Stimulated activated memory B cell treated with anti-CD40 and anti-IgM and Interleukin-4, amounts not matched to agents 10 μg/mL and 1 μg/mL and 100 μg/mL, for 72 hours (primary cell): ENCODE measurements at regions not wholly inside any gene's neighbourhood (a gene's known extent, or its start where the extent isn't known, plus 50 kb on each side); places are given as distances from the start of the nearest gene placed in this dataset.
A peak's percentile ranks its signal among the peaks of the same experiment; 100 is the strongest.
"Not testable (repeated sequence)": the region's sequence is repeated elsewhere in the genome, so short reads cannot be mapped to it uniquely, and the experiment has no call there.

Experiments used
- ATAC-seq: fragments of 150-1000 bp; cut with Tn5 transposase; 2 replicates; pipeline ENCODE4 v1.10.0; 2021
- H3K27ac Mint-ChIP-seq: one replicate; pipeline ENCODE4 v1.8.0; 2022; ENCODE audit warnings: mild to moderate bottlenecking, mixed read lengths
- H3K27me3 Mint-ChIP-seq: one replicate; pipeline ENCODE4 v1.8.0; 2022; ENCODE audit warnings: mixed read lengths
- H3K36me3 Mint-ChIP-seq: one replicate; pipeline ENCODE4 v1.8.0; 2022; ENCODE audit warnings: mixed read lengths
- H3K4me1 Mint-ChIP-seq: one replicate; pipeline ENCODE4 v1.8.0; 2022; ENCODE audit warnings: mixed read lengths
- H3K4me3 Mint-ChIP-seq: one replicate; pipeline ENCODE4 v1.8.0; 2022; ENCODE audit warnings: mild to moderate bottlenecking, moderate library complexity, mixed read lengths
- H3K9me3 Mint-ChIP-seq: one replicate; pipeline ENCODE4 v1.8.0; 2022; ENCODE audit warnings: mixed read lengths

GRCh38 chr2:173511357-173511756, 156.7 kb downstream of the CDCA7 start:
- no peaks in the 10 kb centered on the region for H3K4me1 Mint-ChIP-seq
- no peak overlapping the region for H3K27ac Mint-ChIP-seq
- no peak overlapping the region for H3K4me3 Mint-ChIP-seq
- ATAC-seq = no peak
- peaks cover 4% of the 10 kb centered on the region for H3K9me3 Mint-ChIP-seq
- no peaks in the 10 kb centered on the region for H3K36me3 Mint-ChIP-seq
- peaks cover 16% of the 10 kb centered on the region for H3K27me3 Mint-ChIP-seq

- no peak overlapping the region for H3K27ac Mint-ChIP-seq
- no peak for ATAC-seq
Observed at GRCh38 chr2:173511942-173512341, 157.3 kb downstream of the CDCA7 start.

GRCh38 chr2:173513107-173513727, 158.5 kb downstream of the CDCA7 start:
- Mint-ChIP-seq H3K9me3 (peaks cover 11% of the 10 kb centered on the region), H3K4me1 (no peaks in the 10 kb centered on the region), H3K27ac (no peak overlapping the region), H3K36me3 (no peaks in the 10 kb centered on the region), H3K4me3 (no peak overlapping the region), H3K27me3 (peaks cover 5% of the 10 kb centered on the region)
- no peak for ATAC-seq

More at GRCh38 chr2:173511942-173512341, 157.3 kb downstream of the CDCA7 start:
- Mint-ChIP-seq H3K36me3 (no peaks in the 10 kb centered on the region), H3K4me1 (no peaks in the 10 kb centered on the region), H3K4me3 (no peak overlapping the region), H3K9me3 (peaks cover 4% of the 10 kb centered on the region), H3K27me3 (peaks cover 16% of the 10 kb centered on the region)

- H3K27me3 Mint-ChIP-seq = peaks cover 14% of the 10 kb centered on the region
- no peaks in the 10 kb centered on the region for H3K4me1 Mint-ChIP-seq
- H3K4me3 Mint-ChIP-seq = no peak overlapping the region
- no peak overlapping the region for H3K27ac Mint-ChIP-seq
- H3K36me3 Mint-ChIP-seq = no peaks in the 10 kb centered on the region
- peaks cover 10% of the 10 kb centered on the region for H3K9me3 Mint-ChIP-seq
- ATAC-seq = no peak
Observed at GRCh38 chr2:173520918-173521317, 166.2 kb downstream of the CDCA7 start.

GRCh38 chr2:173521450-173522192, 166.9 kb downstream of the CDCA7 start:
- H3K36me3 Mint-ChIP-seq = no peaks in the 10 kb centered on the region
- no peak overlapping the region for H3K27ac Mint-ChIP-seq
- H3K27me3 Mint-ChIP-seq = peaks cover 14% of the 10 kb centered on the region
- H3K9me3 Mint-ChIP-seq = peaks cover 12% of the 10 kb centered on the region
- no peaks in the 10 kb centered on the region for H3K4me1 Mint-ChIP-seq
- H3K4me3 Mint-ChIP-seq = no peak overlapping the region
- ATAC-seq = peak; percentile 51

GRCh38 chr2:173523497-173523896, 168.8 kb downstream of the CDCA7 start:
- H3K4me1 Mint-ChIP-seq = no peaks in the 10 kb centered on the region
- H3K4me3 Mint-ChIP-seq = no peak overlapping the region
- peaks cover 14% of the 10 kb centered on the region for H3K27me3 Mint-ChIP-seq
- peaks cover 5% of the 10 kb centered on the region for H3K9me3 Mint-ChIP-seq
- H3K36me3 Mint-ChIP-seq = no peaks in the 10 kb centered on the region
- no peak for ATAC-seq
- H3K27ac Mint-ChIP-seq = no peak overlapping the region

GRCh38 chr2:173524256-173524955, 169.7 kb downstream of the CDCA7 start:
- Mint-ChIP-seq H3K4me1 (no peaks in the 10 kb centered on the region), H3K27me3 (peaks cover 14% of the 10 kb centered on the region), H3K27ac (no peak overlapping the region), H3K9me3 (peaks cover 2% of the 10 kb centered on the region), H3K36me3 (no peaks in the 10 kb centered on the region), H3K4me3 (no peak overlapping the region)
- no peak for ATAC-seq

- ATAC-seq, H3K36me3 Mint-ChIP-seq, H3K9me3 Mint-ChIP-seq, H3K4me1 Mint-ChIP-seq, H3K27ac Mint-ChIP-seq, H3K4me3 Mint-ChIP-seq: not testable (repeated sequence)
- H3K27me3 Mint-ChIP-seq = peaks cover 40% of the 10 kb centered on the region
Observed at GRCh38 chr2:173532732-173533531, 178.3 kb downstream of the CDCA7 start.

GRCh38 chr2:173537694-173538093, 183.0 kb downstream of the CDCA7 start:
- Mint-ChIP-seq H3K27ac (no peak overlapping the region), H3K4me1 (no peaks in the 10 kb centered on the region), H3K9me3 (peaks cover 7% of the 10 kb centered on the region), H3K36me3 (no peaks in the 10 kb centered on the region), H3K27me3 (peaks cover 40% of the 10 kb centered on the region), H3K4me3 (no peak overlapping the region)
- ATAC-seq = peak; percentile 34

GRCh38 chr2:173539615-173540014, 184.9 kb downstream of the CDCA7 start:
- no peaks in the 10 kb centered on the region for H3K36me3 Mint-ChIP-seq
- ATAC-seq = no peak
- no peak overlapping the region for H3K4me3 Mint-ChIP-seq
- H3K27me3 Mint-ChIP-seq = peaks cover 24% of the 10 kb centered on the region
- peaks cover 5% of the 10 kb centered on the region for H3K9me3 Mint-ChIP-seq
- no peak overlapping the region for H3K27ac Mint-ChIP-seq
- H3K4me1 Mint-ChIP-seq = no peaks in the 10 kb centered on the region

- ATAC-seq = no peak
- no peaks in the 10 kb centered on the region for H3K36me3 Mint-ChIP-seq
- no peak overlapping the region for H3K4me3 Mint-ChIP-seq
- peaks cover 10% of the 10 kb centered on the region for H3K27me3 Mint-ChIP-seq
- H3K27ac Mint-ChIP-seq = no peak overlapping the region
- H3K4me1 Mint-ChIP-seq = no peaks in the 10 kb centered on the region
- no peaks in the 10 kb centered on the region for H3K9me3 Mint-ChIP-seq
Observed at GRCh38 chr2:173544641-173545363, 190.1 kb downstream of the CDCA7 start.

- Mint-ChIP-seq H3K4me1 (no peaks in the 10 kb centered on the region), H3K9me3 (no peaks in the 10 kb centered on the region), H3K27me3 (peaks cover 15% of the 10 kb centered on the region), H3K27ac (no peak overlapping the region), H3K4me3 (no peak overlapping the region), H3K36me3 (no peaks in the 10 kb centered on the region)
- no peak for ATAC-seq
Observed at GRCh38 chr2:173545364-173545763, 190.7 kb downstream of the CDCA7 start.

GRCh38 chr2:173547499-173547898, 192.8 kb downstream of the CDCA7 start:
- H3K36me3 Mint-ChIP-seq = no peaks in the 10 kb centered on the region
- H3K4me3 Mint-ChIP-seq = no peak overlapping the region
- peaks cover 33% of the 10 kb centered on the region for H3K27me3 Mint-ChIP-seq
- ATAC-seq = no peak
- H3K4me1 Mint-ChIP-seq = no peaks in the 10 kb centered on the region
- H3K27ac Mint-ChIP-seq = no peak overlapping the region
- H3K9me3 Mint-ChIP-seq = peaks cover 3% of the 10 kb centered on the region

- Mint-ChIP-seq H3K27me3 (peaks cover 38% of the 10 kb centered on the region), H3K4me1 (no peaks in the 10 kb centered on the region), H3K27ac (no peak overlapping the region), H3K4me3 (no peak overlapping the region), H3K9me3 (peaks cover 3% of the 10 kb centered on the region), H3K36me3 (no peaks in the 10 kb centered on the region)
- ATAC-seq = no peak
Observed at GRCh38 chr2:173550143-173550542, 195.5 kb downstream of the CDCA7 start.
